NCI-H345 (cell line): ENCODE measurements at regions not wholly inside any gene's neighbourhood (a gene's known extent, or its start where the extent isn't known, plus 50 kb on each side); places are given as distances from the start of the nearest gene placed in this dataset.

Experiments used
- DNase-seq: peaks from one replicate; lab custom pipeline; 2025; lab: John Stamatoyannopoulos, UW

- no peak for DNase-seq
These were observed 119.6 kb upstream of the SMAD3 start for GRCh38 chr15:66945842-66946241.

DNA sequence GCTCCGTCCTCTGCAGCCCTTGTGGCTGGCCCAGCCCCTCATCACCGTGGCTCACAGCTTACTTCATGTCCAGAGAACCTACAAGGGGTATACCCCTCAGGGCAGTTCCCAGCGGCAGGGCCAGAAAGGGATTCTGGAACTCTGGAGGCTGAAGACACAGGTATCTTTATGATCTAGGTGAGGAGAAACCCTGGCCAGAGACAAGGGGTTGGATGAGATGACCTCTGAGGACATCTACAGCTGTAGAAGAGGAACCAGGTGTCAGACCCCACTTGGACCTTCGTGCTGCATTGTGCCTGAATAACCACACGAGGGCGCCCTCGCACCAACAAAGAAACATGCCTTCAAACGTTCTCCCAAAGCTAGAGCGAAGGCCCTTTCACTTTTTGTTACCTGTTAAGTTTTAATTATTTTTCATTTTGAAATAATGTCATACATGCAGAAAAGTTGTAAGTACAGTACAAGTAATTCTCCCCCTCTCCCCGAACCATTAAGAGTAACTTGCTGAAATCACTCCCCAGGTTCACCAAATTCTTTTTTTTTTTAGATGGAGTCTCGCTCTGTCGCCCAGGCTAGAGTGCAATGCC is 118.7 kb upstream of the SMAD3 start:
- DNase-seq, result peak; percentile 43

GRCh38 chr15:66947471-66947870 is 117.9 kb upstream of the SMAD3 start:
- DNase-seq, result no peak

GRCh38 chr15:66948294-66948693 is 117.1 kb upstream of the SMAD3 start:
- DNase-seq, result no peak

DNA sequence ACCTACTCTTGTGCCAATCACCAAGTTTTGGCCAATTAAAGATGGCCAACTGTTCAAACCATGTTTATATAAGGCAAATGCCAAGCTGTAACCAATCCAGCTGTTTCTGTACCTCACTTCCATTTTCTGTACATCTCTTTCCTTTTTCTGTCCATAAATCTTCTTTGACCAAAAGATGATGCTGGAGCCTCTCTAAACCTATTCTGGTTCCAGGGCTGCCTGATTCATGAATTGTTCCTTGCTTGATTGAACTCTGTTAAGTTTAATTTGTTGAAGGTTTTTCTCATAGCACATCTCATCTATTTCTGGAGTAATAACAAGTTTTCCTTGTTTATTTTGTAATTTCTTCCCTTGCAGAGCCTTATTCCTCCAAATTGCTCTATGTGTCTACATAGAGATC is 115.3 kb upstream of the SMAD3 start:
- DNase-seq, result no peak

GRCh38 chr15:66951531-66952320 is 113.7 kb upstream of the SMAD3 start:
- no peak for DNase-seq

- no peak for DNase-seq
These were observed 112.5 kb upstream of the SMAD3 start for GRCh38 chr15:66952756-66953522.

GRCh38 chr15:66953523-66954229 is 111.7 kb upstream of the SMAD3 start:
- DNase-seq, result no peak

DNA sequence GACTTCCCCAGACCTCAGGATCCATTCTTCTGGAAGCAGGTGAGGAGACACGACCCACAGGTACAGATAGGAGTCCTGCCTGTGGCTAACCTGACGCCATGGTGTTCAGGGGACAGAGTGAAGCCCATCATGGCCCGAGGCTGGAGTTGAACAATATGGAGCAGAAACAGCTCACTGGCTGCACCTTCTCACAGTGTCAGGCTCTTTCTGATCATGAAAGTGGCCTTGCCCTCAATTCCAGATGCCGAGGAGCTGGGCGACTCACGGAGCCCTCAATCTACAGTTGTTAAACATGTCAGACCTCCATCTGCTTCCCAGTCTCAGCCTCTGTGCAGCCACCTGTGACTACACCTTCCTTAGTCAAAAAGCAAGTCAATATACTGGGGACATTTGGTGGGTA is 110.8 kb upstream of the SMAD3 start:
- DNase-seq, result no peak

- DNase-seq, result no peak
These were observed 110.3 kb upstream of the SMAD3 start for GRCh38 chr15:66955001-66955516.

DNA sequence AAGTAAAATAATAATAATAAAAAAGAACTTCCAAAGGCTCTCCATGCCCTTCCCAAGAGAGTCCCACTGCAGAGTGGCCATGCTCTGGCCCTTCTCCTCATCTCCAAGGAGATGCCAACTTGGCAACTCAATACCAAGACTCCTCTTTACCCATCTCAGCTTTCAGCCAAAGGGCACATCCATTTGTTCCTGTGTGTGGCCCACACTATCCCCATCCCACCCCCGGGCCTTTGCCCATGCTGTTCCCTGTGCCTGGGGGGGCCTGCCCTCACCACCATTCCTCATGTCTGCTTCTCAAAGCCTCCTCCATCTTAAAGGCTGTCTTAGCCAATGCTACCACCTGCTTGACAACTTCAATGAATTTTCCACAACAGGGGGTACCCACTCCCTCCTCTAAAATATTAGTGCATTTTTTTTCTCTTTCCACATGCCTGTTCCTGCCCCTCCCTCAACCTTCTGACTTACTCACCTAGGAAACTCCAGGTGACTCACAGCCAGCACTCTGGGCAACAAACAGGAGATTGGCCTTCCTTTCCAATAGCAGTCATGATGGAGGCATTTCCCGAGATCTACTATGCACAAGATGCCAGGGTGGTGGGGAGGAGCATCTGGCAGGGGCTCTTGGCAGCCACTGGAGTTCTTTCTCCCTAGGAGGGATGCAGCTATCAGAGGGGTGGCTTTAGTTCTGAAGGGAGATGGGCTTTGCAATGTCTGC is 109.4 kb upstream of the SMAD3 start:
- DNase-seq, result no peak

DNA sequence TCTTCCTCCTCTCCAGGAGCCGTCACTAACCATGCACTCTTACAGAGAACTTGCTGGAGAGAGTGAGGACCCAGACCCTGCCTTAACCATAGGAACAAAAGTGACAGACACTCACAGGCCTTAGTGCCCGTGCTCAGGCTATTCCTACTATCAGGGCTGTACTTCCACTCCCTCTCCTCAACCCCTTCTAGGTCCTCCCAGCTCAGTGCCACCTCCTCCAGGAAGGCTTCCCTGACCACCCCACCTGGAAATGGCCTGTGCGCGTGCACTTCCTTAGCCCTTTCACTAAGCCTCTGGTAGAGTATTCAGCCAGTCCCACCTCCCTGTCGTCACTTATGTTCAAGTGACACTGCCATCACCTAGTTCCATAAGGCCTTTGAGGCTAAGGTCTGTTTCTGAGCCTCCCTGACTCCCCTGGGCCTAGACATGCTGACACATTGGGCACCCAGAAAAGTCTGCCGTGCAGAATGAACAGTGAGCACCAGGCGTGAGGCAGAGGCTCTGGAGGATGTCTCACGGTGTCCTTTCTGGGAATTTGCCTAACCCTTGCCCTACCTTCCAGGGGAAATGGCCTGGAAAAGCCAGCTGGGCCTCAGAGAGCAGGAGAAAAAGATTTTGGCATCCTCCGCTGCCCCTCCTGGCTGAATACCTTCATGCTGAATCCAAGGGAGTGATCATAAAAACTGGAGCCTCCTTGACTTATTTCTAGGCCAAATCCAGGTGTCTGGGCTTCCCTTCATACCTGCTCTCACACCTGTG is 108.6 kb upstream of the SMAD3 start:
- no peak for DNase-seq

- DNase-seq, result no peak
These were observed 108.0 kb upstream of the SMAD3 start for GRCh38 chr15:66957431-66957720.

DNA sequence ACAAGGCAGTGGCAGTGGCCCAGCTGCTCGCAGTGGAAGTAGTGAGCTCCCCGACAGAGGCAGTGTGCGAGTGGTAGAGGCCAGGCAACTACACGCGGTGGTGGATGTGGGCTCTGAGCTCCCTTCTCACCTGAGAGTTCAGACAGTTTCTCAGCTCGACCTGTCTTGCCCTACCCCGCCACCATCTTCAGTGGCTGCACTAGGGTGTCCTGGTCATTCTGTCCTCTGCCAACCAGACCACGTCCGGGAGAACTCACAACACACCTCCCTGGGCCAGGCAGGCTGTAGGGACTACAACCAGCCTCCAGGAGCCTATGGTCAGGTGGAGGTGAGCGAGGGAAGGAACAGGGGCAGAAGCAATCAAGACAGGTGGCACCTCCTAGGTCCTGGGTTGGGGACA is 106.3 kb upstream of the SMAD3 start:
- DNase-seq, result no peak

DNA sequence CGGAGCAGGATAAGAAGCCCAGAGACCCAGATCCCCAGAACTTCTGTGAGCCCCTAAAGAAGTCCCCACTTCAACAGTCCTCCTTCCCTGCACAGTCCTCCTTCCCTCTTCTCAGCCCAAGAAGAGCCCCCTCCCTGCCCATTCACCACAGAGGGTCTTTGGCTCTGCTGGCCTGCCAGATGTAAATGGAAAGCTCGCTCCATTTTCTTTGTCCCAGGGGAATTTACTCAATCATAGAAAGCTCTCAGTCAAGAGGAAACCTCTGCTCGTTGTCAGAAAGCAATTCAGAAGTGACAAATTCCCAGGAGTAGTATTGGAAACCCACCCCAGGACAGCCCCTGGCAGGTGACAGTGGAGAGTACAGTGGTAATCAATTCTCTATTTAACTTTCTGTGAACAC is 105.5 kb upstream of the SMAD3 start:
- no peak for DNase-seq

DNA sequence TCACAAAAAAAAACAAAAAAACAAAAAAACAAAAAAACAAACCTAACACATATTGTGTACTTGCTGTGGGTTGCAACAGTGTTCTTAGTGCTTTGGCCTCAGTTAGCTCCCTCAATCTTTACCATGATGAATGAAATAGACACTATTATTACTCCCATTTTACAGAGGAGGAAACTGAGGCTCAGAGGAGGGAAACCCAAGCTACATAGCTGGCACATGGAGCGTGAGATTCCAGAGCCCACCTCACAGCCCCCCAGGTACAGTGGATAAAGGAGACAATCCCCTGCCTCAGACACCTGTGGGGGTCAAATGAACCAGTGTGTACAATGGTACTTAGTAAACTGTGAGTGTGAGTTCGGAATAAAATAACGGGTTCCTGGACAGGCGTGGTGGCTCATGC is 104.9 kb upstream of the SMAD3 start:
- DNase-seq, result no peak

DNA sequence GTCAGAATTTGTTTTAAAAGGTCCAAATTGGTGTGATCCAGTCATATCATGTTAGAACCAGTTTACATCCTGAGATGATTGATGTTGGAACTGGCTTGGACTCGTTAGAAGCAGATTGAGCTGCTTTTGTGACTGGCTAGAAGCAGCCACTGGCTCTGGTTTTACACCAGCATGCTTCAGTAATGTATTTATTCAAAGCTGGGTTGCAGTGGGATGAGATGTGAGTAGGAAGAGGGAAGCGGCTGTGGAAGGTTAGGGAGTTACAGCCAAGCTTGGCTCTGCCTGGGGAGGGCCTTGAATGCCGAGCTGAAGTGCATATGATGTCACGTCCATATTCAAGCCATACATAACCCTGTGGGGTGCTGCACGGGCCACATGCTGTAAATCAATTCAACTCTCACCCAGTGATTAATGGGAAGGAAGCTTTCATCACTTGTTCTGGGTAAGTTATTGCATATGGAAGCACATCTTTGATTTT is 104.0 kb upstream of the SMAD3 start:
- DNase-seq, result no peak

DNA sequence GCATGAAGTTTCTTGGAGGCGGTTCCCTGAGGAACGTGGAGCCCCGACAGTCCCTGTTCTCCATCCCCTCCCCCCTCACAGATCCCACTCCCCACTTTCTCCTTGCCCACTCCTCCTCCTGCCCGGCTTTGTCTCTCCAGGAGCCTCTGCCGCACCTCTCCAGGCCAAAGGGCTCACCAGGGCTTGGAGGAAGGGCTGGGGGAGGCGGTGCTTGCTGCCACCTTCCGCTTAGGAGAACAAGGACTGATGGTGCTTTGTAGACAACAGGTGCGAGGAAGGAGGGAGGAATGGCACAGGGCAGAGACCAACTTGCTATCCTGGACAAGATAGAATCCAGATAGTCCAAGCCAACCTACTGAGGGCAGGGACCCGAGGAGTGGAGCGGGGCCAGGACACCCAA is 103.5 kb upstream of the SMAD3 start:
- DNase-seq, result no peak

DNA sequence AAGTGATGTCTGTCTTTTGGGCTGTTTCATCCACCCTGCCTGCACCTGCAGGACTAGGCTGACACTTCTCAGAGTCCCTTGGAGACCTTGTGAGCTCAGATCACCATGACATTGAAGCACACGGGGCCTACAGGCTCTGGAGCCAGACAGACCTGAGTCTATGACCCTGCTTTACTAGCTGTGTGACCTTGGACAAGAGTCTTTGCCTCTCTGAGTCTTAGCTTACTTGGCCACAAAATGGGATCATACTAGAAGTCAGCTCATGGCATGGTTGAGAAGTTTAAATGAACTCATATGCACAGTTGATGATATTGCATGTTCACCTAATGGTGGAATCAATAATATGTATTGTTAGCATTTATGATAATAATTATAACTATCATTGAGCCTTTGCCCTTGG is 102.9 kb upstream of the SMAD3 start:
- DNase-seq, result no peak

DNA sequence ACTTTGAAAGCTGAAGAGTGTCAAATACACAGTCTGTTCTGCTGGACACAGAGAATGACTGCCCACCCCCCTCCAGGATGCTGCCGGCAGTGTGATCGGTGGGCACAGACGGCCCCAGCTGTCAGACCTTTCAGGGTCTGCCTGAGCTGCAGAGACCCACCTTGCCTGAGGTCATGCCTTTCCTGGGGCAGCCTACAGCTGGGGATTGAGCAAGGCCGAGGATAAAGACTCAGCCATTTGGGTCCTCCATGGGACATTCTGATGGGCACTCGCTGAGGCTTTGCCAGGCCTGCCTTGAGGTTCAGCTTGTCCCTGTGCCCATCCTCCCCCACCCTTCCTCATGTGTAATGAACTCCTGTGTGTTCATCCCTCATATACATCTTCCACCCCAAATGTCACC is 102.3 kb upstream of the SMAD3 start:
- DNase-seq, result no peak

- no peak for DNase-seq
These were observed 101.7 kb upstream of the SMAD3 start for GRCh38 chr15:66963710-66964109.
